Effector CD8-positive, alpha-beta T cell (primary cell): ENCODE measurements at regions not wholly inside any gene's neighbourhood (a gene's known extent, or its start where the extent isn't known, plus 50 kb on each side); places are given as distances from the start of the nearest gene placed in this dataset.
A peak's percentile ranks its signal among the peaks of the same experiment; 100 is the strongest.
"Not testable (repeated sequence)": the region's sequence is repeated elsewhere in the genome, so short reads cannot be mapped to it uniquely, and the experiment has no call there.

Source experiments
- DNase-seq: peaks from one replicate; lab custom pipeline; 2025; lab: John Stamatoyannopoulos, UW

GRCh38 chr3:10736444-10736843, 79.6 kb upstream of the SLC6A11 start:
- not testable (repeated sequence) for DNase-seq

DNA sequence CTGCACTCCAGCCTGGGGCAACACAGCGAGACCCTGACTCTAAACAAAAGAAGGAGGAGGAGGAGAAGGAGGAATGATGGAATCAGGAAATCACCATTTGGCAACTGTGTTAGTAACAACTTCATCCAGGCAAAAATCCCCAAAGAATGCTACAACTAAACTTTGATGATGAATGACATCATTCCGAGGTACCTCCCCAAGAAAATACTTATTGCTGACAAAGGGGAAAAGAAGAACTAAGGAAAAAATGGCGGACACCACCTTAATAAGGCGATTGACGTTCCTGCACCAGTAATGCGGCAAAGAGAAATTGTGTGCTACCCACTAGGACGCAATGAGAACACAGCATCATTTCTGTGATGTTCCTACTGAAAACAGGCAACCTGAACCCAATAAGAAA, 78.2 kb upstream of the SLC6A11 start:
- DNase-seq, result no peak

GRCh38 chr3:10738688-10739372, 77.2 kb upstream of the SLC6A11 start:
- peak; percentile 57 for DNase-seq

- no peak for DNase-seq
Observed at GRCh38 chr3:10740954-10741353, 75.1 kb upstream of the SLC6A11 start.

DNA sequence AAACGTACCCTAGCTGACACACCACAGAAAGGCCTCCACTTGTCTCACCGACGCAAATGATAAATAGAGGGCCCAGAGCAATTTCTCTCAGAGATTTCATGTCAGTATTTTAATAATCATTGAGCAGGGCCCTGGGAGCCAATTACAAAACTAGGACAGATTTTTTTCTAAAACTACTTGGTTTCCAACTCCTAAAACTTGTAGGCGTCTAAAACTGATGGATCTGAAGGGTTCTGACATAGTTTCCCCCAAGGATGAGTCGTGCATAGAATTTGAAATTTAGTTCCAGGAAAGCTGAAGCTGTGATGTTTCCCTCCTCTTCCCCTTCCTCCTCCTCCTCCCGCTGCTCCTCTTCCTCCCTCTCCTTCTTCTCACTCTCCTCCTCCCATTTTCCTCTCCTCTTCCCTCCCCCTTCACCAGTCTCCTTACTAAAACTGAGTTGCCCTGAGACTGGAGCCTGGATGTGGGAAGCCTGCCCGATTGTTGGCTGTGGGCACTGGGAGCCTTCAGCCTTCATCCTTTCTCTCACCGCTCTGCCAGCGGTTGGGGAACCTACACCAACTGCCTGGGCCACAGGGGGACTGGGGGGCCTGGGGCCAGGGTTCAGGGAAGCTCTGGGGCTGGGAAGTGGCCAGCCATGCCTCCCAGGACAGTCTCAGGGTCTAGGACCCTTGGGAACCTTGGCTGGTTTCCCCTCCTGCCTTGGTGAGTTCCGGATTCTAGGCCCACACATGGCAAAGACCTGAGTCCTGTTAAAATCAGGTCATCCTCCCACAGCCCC, 73.9 kb upstream of the SLC6A11 start:
- no peak for DNase-seq

DNA sequence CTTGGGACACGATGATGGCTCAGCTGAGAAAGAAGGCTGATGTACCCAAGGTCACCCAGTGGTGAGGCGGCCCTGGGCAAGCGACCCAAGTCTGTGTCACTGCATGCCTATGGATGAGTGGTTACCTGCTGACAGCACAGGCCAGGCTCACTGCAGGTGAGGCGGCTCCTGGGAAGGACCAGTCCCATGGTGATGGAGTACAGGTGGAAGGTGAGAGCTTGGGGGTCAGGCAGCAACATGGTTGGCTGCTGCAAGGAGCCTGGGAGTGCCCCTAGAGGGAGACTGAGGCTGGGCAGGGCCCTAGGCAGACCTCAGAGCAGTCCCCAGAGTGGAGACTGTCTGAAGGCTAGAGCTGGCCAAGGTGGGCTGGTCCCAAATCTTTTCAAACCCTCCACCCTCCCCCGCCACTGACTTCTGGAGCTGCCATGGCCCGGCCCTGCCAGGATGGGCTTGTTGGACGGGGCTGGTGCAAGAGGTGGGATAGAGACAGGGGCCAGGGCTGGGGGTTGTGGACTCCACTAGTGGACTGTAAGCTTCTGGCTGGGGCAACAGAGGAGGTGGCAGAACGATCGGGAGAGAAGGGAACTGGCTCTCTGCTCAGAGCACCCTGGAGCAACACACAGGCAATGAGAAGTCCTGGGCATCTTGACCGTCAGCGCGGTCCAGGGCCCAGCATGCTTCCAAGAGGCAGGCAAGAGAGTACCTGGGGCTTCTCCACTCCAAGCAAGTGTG, 72.5 kb upstream of the SLC6A11 start:
- DNase-seq, result no peak

GRCh38 chr3:10744098-10744465, 71.9 kb upstream of the SLC6A11 start:
- DNase-seq, result no peak

DNA sequence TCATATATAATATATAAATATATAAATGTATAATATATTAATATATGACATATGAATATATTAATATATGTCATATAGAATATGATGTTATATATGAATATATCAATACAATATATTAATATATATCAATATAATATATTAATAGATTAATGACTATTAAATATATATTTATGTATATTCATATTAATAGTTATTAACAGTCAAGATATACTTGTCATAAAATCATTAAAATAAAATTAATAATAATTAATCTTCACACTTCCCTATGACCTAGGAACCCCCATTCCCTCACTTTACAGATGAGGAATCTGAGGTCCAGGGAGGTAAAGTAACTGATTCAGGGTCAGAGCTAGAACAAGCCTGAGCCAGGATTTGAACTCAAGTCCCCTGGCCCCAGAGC, 70.6 kb upstream of the SLC6A11 start:
- DNase-seq, result no peak

DNA sequence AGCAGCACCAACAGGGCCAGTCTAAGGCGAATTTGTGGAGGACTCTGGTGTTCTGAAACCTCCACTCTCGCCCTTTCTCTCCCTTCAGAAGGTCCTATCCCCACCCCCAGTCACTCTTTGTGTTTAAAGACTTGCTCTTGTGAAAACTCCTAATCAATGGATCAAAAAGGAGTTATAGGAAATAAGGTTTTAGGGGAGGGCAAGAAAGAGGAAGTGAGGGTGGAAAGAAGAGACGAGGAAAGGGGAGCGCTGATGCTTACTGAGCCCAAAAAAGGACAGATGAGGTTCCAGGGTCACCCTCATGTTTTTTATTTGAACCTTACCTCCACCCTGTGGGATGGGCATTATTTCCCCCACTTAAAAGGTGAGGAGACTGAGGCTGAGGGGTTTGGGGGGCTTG, 70.0 kb upstream of the SLC6A11 start:
- no peak for DNase-seq

- DNase-seq, result no peak
Observed at GRCh38 chr3:10746684-10747083, 69.3 kb upstream of the SLC6A11 start.

- DNase-seq, result no peak
Observed at GRCh38 chr3:10747341-10747740, 68.7 kb upstream of the SLC6A11 start.

- no peak for DNase-seq
Observed at GRCh38 chr3:10748040-10748439, 68.0 kb upstream of the SLC6A11 start.

DNA sequence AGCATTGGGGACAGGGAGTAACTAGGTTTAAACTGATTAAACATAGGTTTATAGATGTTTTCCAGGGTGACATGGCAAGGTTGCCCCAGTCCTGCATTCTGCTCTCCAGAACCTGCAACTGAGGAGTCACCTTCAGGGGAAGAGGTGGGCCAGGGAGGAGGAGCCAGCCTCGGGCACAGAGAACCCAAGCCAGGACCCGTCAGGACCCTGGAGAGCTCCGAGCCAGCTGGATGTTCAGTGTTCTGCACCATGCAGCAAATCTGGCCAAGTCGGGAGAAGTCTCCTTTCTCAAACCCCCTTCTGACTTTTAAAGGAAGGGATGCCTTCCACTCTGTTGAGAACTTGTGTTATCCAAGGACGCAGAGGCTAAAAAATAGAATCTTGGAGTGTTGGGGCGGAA, 62.1 kb upstream of the SLC6A11 start:
- DNase-seq, result no peak

DNA sequence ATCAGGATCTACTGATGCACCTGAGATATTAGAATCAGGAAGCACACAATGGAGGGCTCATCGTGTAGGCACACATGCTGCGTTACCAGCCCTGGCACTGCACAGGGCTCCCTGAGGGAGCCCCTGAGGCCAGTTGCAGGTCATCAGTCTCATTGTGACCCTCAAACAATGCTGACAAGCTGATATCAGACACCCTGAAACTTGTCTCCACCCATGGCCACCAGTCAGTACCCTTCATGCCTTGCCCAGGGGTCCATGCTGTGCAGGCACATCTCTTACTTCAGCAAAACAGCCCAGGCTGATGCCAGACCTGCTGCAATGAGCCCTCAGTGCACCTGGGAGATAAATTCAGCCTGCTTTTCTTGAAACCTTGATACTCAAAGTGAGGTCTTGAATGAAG, 59.5 kb upstream of the SLC6A11 start:
- no peak for DNase-seq

DNA sequence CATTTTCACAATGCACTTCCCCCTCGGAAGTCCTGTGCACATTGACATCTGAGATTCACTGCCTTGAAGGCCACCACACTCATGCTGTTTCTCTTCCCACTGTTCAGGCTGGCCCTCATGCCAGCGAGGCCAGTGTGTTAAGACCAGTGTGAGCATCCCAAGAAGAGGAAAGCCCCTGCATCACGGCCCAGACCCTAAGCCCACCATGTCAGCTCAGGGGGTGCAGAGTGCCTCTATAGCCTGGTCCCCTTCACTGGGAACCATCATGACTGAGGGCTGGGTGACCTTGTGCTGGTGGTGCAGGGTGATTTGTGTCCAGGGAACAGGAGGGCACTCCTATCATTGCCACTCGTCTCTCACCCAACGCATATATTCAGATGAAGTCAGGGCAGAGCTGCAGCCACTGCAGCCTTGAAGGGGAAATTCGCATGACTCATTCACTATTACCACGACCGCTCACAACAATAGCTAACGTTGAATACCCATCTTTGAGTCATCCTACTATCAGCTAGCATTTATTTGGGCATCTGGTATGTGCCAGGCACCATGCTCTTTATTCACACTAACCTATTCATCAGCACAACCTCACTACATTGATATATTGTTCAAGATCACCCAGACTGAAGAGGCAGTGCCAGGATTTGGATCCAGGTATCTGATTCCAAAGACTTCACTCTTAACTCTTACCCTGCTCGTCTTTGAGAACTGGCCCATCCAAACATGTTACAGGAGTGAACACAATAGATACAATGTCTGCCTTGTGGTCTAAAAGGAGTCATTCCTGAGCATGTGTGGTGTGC, 58.8 kb upstream of the SLC6A11 start:
- DNase-seq, result no peak

- DNase-seq, result no peak
Observed at GRCh38 chr3:10757821-10758130, 58.3 kb upstream of the SLC6A11 start.

- DNase-seq, result no peak
Observed at GRCh38 chr3:10758304-10759037, 57.6 kb upstream of the SLC6A11 start.

GRCh38 chr3:10759495-10759894, 56.5 kb upstream of the SLC6A11 start:
- no peak for DNase-seq

DNA sequence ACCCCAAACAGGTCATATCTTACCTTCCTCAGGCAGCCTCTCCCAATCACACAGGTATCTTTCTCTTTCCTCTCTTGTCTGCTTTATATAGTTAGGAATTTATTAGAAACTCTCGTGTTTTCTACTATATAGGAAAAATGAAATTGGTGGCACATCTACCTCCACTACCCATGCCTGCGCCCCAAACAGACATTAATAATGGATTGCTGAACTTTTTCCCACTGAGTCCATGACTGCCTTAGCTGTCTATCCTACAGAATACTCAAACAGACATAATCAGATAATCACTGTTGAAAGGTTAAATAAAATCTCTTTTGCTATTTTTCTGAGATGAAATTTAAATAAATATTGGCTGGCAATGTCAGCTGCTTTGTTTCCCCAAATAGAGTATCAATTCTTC, 55.8 kb upstream of the SLC6A11 start:
- no peak for DNase-seq

DNA sequence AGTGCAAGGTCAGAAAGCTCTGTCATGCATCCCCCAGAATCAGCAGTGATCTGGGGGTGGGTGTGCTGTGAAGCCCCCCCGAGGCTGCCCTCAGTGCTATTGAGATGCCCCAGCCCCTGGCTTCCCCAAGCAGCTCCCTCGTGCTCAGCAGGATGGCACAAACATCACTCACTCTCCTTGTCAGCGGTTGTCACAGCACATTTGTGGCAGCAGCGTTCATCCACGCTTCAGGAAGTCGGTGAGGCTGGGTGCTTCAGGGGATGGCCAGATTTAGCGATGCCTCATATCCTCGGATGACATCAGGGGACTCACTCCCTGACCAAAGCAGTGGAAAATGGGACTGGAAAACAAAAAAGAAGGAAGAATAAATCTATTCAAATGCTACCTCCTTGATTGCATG, 54.4 kb upstream of the SLC6A11 start:
- no peak for DNase-seq

DNA sequence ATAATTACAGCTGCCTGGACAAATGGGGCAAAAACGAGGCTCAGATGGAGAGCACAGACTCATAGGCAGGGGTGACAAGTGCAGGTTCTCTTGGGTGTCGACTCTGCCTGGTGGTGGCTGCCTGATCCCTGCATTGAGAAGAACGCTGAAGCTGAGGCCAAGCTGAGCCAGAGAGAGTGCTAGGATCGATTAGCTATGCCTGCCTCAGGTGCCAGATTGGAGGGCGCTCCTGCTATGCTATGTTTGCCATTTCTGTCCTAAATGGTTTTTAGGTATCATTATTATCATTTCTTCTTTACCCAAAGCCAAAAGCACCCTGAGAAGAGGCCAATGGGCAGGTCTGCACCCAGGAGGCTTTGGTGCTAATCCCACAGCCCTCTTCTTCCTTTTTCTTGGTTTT, 53.9 kb upstream of the SLC6A11 start:
- no peak for DNase-seq
